GM12892 (cell line): ENCODE measurements at regions not wholly inside any gene's neighbourhood (a gene's known extent, or its start where the extent isn't known, plus 50 kb on each side); places are given as distances from the start of the nearest gene placed in this dataset.

Experiments used
- POLR2A ChIP-seq: IDR thresholded peaks from 2 replicates; pipeline ENCODE4 v1.6.1; 2011; ENCODE audit warnings: low read depth, low read length, control low read depth
- POLR2AphosphoS5 ChIP-seq: IDR thresholded peaks from 2 replicates; pipeline ENCODE4 v1.6.1; 2011; ENCODE audit warnings: low read depth, low read length, control low read depth
- TAF1 ChIP-seq: IDR thresholded peaks from 2 replicates; pipeline ENCODE4 v1.6.1; 2011; ENCODE audit warnings: low read depth, mild to moderate bottlenecking, control low read depth, low read length, borderline replicate concordance

DNA sequence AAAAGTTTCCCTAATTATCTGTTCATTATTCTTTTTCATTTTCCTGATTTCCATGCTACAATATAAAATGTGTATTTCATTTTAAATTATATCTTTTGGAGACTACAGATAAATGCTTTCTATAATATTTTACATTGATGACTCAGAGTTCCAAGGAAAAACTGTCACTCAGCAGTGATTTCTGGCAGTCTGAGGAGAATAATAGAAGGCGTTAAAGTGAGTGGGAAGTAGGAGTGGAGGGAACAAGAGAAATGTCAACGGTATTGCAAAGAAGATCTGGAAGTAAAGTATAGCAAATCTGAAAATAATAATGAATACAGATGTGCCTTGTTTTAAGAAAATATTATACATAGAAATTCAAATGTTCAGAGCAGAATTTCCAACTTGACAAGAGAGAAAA lies 293.6 kb upstream of the PITX2 start:
- TF ChIP-seq POLR2A (no peak), POLR2AphosphoS5 (no peak), TAF1 (no peak)
